NT2/D1 (cell line): ENCODE measurements at regions not wholly inside any gene's neighbourhood (a gene's known extent, or its start where the extent isn't known, plus 50 kb on each side); places are given as distances from the start of the nearest gene placed in this dataset.

Experiments used
- SUZ12 ChIP-seq: IDR thresholded peaks from 2 replicates; pipeline ENCODE4 v1.6.1; 2011; ENCODE audit not compliant: insufficient read length, insufficient read depth; ENCODE audit errors: extremely low read depth
- YY1 ChIP-seq: IDR thresholded peaks from 2 replicates; pipeline ENCODE4 v1.6.1; 2011; ENCODE audit not compliant: insufficient read length, insufficient read depth
- ZNF274 ChIP-seq: IDR thresholded peaks from 2 replicates; pipeline ENCODE4 v1.6.1; 2011; ENCODE audit warnings: mild to moderate bottlenecking, low read depth, low read length

- TF ChIP-seq SUZ12 (no peak), YY1 (no peak), ZNF274 (no peak)
Observed at GRCh38 chr2:15809404-15809803, 130.9 kb upstream of the MYCN start.
